ENCODE measurements at regions not wholly inside any gene's neighbourhood (a gene's known extent, or its start where the extent isn't known, plus 50 kb on each side); places are given as distances from the start of the nearest gene placed in this dataset.
"Not testable (repeated sequence)": the region's sequence is repeated elsewhere in the genome, so short reads cannot be mapped to it uniquely, and the experiment has no call there.

DNA sequence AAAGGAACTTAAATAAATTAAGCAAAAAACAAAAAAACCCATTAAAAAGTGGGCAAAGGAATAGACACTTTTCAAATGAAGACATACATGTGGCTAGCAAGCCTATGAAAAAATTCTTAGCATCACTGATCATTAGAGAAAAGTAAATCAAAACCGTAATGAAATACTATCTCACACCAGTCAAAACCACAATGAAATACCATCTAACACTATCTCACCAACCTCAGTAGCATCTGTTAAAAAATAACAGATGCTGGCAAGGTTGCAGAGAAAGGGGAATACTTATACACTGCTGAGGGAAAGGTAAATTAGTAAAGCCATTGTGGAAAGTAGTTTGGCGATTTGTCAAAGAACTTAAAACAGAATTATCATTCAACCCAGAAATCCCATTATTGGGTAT is 381.1 kb downstream of the FLRT2 start:
- DNase-seq = no peak

DNA sequence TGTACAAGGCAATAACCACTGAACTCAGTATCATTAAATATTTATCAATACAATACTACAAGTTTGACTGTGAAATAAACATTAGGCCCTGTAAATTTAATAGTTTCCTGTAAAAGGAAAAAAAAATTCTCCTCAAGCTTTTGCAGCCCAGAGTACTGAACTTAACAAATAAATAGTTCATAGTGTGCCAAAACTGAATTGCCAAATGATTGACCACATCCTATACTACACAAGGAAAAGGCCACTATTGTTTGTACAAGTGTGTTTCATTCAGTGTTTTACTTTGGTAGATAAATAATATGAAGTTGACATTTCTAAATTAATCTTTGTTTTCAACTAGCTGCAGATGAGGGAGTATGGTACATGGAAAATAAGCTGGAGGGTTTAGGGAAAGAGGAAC is 379.6 kb downstream of the FLRT2 start:
- no peak for DNase-seq

DNA sequence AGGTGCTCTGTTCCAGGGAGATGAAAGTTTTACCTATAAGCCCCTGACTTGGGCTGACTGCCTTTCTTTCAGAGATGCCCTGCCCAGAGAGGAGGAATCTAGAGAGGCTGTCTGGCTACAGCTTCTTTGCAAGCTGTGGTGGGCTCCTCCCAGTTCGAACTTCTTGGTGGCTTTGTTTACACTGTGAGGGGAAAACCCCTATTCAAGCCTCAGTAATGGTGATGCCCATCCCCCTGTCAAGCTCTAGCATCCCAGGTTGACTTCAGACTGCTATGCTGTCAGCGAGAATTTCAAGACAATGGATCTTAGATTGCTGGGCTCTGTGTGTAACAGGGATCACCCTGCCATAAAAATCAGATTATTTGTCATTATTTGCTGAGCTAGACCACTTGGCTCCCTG is 377.6 kb downstream of the FLRT2 start:
- no peak for DNase-seq

DNA sequence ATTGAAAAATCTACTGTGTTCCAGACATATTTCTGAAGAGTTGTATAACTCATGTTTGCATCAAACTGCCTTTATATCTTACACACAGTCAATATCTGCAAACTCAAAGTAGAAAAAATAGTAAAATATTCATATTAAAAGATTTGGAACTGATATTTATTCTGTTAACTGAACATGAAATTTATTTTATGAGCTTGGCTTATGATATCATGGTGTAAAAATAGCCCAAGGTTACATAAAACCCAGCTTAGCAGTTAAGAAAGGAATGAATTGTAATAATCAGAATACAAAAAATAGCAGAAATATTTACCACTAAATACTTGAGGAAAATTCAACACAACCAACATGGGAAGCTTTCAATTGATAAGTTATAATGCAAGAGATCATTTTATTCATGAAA is 367.9 kb downstream of the FLRT2 start:
- DNase-seq = no peak

DNA sequence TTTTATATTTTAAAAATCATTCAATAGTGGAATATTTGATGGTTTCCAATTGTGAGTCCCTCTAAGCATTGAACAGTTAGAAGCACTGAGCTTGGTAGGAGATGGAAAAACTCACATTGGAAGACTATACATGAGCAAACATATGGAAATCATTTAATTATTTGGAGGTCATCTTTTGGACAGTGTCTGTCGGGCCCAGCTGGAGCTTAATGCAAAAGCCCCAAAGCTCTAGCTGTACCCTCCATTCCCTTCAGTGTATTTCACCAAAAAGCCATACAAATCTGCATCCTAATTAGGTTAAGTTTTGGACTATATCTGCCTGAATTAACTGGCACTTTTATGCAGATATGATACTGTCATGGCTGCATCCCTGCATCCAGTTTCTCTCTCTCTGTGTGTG is 365.7 kb downstream of the FLRT2 start:
- DNase-seq = no peak

DNA sequence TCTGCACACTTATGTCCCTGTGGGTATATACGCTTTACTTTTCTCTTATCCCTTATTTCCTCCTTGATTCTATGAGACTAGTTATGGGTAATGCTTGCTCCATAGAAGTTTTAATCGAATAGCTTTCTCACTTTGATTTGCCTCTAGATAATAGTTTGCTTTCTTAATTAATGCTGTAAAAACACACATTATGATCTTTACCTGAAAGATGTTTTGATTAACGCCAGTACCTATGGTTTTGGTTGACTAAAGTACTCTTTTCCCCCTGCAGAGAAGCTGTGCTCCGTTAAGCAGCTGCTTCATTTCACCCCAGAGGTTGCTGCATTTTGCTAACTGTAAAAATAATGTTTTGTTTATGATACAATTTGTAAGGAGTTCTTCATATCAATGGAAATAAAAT is 362.3 kb downstream of the FLRT2 start:
- DNase-seq = no peak

DNA sequence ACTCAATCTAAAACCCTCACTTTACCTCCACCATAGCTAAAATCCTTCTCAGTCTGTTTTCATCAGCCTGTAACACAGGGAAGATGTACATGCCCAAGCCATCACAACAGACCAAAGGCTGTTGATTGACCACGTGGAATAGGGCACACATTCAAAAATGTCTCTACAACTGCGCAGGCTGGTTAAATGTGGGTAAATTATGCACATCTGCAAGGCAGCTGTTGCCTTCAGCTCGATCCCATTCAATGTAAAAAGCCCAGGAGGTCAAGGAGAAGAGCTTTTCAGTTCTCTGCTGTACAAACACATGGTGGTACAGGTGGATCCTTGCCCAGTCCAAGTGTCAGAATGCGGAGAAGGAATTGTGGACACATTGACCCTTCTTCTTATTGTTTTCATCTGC is 354.0 kb downstream of the FLRT2 start:
- DNase-seq = no peak

DNA sequence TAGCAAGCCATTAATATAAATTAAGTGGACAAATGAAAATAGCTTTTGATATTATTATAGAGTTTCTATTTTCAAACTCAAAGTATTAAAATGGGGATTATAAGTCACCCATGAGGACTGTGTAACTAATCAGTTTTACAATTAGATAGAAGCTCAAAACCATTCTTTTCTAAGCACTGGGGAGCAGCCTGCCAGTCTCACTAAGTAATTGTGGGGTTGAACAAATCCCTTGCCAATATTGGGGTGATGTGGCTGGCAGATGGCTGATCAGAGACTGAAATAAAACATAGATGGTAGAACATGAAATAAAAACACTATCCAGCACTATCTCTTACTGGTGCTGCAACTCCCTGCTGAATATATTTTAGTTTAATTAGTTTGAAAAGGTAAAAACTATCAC is 353.2 kb downstream of the FLRT2 start:
- no peak for DNase-seq

DNA sequence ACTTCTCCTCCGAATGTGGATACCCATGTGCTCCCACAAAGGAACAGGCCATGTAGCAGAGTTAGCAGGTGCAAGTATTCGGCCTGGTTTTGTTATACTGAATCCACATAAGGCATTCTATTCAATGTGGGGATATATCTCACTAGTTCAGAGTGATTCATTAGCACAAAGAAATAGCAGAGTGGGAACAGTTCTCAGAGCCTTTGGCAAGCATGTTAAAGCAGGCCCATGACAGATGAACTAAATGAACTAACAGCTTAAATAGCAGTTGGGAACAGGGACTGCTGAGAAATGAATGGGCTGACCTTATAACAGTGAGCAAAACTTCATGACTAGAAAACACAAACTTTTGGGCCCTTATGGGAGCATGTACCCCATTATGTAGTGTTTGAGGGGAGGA is 352.0 kb downstream of the FLRT2 start:
- no peak for DNase-seq

DNA sequence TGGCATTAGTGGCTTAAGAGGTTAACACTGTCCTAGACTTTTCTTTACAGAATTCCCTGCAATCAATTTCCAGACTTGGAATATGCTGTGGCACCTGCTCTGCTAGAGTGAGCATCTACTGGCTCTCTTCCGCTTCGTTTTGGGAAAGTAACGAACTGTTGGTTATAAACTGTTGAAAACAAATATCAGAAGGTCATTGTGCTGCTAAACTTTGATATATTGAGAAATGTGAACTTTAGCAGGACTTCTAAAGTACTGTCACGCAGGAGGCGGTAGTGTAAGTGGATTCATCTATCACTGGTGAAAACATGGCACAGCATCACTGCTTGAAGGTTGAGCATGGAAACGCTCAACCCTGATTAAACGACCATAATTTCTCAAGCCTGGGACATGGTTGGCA is 348.9 kb downstream of the FLRT2 start:
- DNase-seq = no peak

DNA sequence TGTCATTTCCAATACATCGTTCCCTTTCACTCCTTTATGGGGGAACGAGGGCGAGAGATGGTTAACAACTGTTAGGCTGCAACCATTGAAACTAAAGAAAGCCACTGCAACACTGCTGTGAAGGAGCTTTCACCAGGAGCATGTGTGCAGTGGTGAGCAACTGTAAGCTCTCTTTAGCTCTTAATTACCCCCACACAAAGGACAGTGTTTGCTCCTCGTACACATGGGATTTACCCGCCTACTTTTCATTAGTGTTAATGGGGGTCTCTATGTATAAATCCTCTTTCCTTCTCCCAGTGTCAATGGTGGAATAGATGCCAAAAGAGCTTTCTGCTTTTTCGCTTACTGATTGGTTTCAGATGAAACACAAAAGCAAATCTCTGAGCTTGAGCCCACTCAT is 343.1 kb downstream of the FLRT2 start:
- DNase-seq = no peak

DNA sequence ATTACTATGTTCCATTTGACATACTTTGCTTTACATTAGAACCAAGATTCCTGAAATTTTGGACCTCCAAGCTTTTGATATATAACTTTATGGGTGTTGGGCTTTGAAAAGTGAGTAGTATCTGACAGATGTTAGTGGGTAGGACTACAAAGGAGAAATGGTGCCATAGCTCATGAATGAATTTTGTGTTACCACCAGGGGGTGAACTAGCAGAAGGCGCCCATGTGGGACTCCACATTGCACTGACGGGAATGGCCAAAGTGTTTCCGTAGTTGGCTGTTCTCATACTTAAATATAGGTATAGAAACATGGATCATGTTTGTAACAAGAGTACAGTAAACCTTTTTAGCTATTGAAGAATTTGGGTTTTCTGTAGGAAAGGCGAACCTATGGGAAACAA is 337.5 kb downstream of the FLRT2 start:
- no peak for DNase-seq

DNA sequence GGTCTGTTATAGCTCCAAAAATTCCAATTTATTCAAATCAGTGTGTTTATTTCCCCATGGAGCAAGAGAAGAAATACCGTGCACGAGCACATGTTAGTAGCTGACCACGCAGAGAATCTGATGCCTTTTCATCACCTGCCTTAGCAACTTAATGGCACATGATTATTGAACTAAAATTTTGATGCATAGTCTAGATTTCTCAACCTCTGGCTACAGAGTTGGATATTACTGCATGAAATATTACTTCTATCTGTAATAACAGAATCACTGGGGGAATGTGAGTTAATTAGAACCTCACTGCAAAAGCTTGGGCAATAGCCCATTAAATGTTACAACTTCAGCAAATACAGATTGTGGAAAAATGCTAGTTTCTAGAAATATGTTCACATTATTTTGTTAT is 335.8 kb downstream of the FLRT2 start:
- no peak for DNase-seq

DNA sequence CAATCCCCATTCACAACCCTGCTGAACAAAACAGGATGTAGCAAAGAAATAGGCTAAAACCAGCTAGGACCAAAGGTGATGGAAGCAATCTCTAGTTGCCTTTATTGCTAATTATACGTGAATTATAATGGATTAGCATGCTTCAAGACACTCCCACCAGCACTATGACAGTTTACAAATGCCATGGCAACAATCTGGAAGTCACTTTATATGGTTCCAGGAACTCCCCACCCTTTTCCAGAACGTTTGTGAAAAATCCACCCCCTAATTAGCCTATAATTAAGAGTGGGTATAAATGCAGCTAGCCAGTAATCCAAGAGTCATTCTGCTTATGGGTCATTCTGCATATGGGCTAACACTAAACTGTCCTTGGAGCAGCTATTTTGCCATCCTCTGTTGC is 328.7 kb downstream of the FLRT2 start:
- DNase-seq = no peak

DNA sequence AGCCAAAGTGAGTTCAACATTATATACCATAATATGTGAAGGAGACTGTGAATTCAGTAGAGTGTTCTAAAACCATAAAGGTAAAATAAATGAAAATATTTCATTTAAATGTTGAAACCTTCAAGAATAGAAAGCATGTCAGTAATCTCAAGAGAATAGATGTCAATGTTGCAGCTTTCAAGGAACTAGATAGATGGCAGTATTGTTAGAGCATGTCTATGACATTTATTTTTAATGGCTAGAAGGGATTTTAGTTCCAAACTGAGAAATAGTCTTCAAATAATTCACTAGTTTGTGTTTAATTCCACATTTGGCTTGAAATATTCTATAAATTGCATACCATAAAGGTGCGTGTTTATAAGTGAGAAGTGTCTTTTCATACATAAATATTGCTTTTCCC is 326.5 kb downstream of the FLRT2 start:
- DNase-seq = no peak

DNA sequence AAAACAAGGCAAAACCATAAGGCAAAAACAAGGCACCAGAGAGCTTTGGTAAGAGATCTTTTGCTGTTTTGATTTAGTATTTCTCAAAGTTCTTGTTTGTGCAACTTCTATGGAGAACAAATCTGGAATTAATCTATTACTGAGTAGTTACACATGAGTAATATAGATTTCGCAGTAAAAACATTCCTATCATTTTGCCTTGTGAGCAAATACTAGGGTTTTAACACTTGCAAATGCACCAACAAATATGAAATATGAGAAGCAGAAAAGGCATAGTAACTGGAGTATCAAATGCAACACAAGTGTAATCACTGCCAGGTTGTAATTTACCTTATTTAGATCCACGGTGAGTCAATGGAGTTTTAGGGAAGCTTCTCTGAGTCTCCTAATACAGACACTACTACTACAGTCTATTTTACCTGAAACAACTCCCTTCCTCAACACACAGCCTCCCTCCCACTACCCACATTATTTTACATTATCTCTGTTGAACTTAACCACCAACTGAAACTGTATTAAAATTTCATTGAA is 324.1 kb downstream of the FLRT2 start:
- no peak for DNase-seq

DNA sequence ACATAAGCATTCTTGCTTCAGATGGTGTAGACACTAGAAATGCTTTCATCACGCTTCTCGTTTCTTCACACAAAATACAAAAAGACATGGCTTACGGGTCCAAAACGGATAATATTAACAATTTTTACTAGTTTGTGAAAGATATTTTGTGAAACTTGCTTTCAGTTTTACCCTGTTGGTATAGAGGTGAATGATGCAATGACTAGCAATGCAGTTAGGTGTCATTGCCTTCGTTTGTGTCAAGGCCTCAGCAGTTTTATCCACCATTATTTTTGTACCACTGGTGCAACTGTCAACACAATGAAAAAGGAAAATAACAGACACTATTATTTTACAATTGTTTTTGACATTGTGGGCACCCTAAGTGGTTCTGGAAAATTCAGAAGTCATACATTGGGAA is 323.0 kb downstream of the FLRT2 start:
- no peak for DNase-seq

DNA sequence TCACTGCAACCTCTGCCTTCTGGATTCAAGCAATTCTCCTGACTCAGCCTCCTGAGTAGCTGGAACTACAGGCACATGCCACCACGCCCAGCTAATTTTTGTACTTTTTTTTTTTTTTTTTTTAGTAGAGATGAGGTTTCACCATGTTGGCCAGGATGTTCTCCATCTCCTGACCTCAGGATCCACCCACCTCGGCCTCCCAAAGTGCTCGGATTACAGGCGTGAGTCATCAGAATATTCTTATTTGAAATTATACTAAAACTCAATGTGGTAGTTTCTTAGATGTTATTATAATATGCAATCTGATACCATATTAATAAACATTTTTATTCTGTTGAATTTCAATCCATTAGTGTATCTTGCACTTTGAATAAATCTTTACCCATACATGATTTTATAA is 322.2 kb downstream of the FLRT2 start:
- DNase-seq = not testable (repeated sequence)

DNA sequence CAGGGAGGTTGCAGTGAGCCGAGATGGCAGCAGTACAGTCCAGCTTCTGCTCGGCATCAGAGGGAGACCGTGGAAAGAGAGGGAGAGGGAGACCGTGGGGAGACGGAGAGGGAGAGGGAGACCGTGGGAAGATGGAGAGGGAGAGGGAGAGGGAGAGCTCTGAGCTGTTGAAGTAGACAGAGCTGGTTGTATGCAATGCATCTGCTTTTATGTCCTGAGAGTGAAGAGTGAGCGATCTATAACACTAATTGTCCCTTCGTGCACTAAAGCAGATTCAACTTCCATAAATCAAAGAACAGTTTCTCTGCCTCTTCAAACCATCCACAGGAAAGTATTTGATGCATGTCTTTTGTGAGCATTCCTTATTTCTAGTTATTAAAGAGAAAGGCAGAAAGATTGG is 300.6 kb downstream of the FLRT2 start:
- not testable (repeated sequence) for DNase-seq

DNA sequence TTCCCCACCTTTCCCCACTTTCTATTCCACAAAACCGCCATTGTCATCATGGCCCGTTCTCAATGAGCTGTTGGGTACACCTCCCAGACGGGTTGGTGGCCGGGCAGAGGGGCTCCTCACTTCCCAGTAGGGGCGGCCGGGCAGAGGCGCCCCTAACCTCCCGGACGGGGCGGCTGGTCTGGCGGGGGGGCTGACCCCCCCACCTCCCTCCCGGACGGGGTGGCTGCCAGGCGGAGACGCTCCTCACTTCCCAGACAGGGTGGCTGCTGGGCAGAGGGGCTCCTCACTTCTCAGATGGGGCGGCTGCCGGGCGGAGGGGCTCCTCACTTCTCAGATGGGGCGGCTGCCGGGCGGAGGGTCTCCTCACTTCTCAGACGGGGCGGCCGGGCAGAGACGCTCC is 299.7 kb downstream of the FLRT2 start:
- DNase-seq = not testable (repeated sequence)

DNA sequence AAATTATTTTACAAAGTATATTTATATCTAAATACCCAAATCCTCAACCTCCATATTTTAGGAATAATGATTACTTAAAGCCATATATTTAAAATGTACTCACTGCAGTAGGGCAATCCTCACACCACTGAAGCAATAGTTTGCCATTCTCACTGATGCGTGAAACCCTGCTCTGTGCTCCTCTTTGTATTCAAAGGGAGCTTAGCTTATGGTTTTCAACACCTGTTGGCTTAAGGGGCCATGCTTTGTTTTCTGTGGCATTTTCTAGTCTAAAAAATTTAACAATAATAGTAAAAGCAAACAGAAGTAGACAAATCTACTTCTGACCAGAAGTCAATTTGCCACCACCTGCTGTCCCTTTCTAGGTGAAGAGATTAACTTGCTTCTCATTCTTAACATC is 294.6 kb downstream of the FLRT2 start:
- no peak for DNase-seq

DNA sequence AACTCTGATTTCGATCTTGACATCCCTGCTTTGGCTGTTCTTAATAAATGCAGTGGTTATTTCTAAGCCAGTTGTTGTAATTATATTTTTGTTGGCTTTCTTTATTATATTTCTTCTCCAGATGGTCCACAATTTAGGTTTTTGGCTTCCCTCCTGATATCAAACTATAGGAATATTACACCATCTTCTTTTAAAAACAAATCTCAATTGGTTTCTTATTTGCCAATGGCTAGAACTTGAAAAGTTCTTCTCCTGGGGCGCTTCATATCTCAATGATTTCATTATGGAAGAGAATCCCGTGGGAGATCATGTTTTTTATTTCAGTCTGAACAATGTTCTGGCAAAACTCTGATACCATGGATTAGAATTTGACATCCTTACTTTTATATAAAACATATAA is 292.3 kb downstream of the FLRT2 start:
- DNase-seq = no peak

DNA sequence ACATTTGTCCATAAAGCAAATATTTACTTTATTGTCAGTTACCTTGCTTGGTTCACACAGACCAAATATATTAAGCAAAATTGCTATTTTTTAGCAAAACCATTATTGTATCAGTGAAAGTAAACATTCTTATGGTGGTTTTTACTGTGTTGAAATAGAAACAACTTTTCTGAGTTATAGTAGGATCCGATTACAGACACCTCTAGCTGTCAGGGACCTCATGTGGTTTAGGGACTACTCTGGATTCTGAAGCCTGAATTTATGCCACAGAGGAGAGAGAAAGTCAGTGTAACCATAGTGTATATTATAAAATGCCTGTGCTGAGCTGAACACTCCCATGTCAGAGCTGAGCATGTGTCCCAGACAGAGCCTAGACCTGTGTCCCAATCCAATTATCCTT is 287.5 kb downstream of the FLRT2 start:
- DNase-seq = no peak

DNA sequence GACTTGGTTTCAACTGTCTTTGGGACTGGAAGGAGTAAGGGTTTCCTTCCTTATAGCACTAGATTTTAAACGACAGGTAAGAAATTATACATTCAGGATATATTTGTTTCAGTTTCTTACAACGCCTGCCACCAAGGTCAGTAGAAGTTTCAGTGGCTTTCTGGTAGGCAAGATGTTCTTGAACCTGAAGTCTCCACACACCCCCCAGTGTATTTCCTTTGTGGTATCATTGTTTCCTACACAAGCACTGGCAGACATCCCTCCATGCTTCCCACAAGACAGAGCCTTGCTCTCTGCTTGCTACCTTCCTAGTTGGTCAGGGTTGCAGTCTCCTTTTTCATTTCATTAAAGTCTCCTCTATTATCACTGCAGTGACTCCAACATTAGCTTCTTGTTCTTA is 283.1 kb downstream of the FLRT2 start:
- DNase-seq = no peak

DNA sequence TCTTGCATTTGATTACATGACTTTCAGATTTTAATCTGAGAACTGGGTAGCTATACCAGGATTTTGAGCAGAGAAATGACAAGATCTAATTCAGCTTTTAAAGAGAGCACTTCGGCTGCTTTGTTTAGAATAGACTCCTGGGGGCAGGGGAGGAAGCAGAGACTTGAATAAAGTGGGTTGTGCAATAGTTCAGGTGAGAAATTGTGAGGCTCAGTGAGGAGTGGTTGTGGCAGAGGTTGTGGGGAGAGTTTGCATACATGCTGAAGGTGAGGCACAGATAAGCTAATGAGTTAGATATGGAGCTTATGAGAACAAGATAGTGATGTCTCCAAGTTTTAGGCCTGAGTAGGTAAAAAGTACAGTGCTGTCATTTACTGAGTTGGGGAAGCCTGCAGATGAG is 281.4 kb downstream of the FLRT2 start:
- DNase-seq = no peak

DNA sequence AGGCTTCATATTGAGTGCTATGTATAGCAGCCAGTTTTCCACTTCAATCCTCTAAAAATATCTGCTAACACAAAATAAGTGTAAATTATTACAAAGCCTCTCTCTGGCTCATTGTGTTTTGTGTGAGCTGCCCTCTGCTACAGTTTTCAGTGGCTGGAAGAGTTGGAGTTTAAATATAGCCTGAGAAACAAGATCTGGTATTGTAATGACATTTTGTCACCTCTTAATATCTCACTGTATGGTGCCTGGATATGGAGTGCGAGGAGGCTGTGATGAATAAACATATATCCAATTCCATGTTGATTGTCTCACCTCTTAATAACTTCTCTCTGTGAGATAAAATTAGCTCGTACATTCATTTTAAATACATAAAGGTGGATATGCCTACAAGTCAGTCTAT is 269.7 kb downstream of the FLRT2 start:
- no peak for DNase-seq

All from NK-92 treated with Interleukin-12 subunit alpha and Interleukin-12 subunit beta, amount 100 ng/mL, for 24 hours (cell line).